Muscle of arm (tissue), 1 donor: ENCODE measurements at regions not wholly inside any gene's neighbourhood (a gene's known extent, or its start where the extent isn't known, plus 50 kb on each side); places are given as distances from the start of the nearest gene placed in this dataset.

Source experiments
- DNase-seq: peaks from one replicate; pipeline ENCODE4 v3.0.0-alpha.2; 2013

- no peak for DNase-seq
Measured at GRCh38 chr14:38329246-38329645, 73.4 kb upstream of the CLEC14A start.

- no peak for DNase-seq
Measured at GRCh38 chr14:38316922-38317321, 61.0 kb upstream of the CLEC14A start.

GRCh38 chr14:38311655-38312054 is 55.8 kb upstream of the CLEC14A start:
- no peak for DNase-seq

- DNase-seq, result no peak
Measured at GRCh38 chr14:38310420-38310995, 54.6 kb upstream of the CLEC14A start.

- no peak for DNase-seq
Measured at GRCh38 chr14:38309522-38310277, 53.8 kb upstream of the CLEC14A start.
